HL-60 (cell line): ENCODE measurements at regions not wholly inside any gene's neighbourhood (a gene's known extent, or its start where the extent isn't known, plus 50 kb on each side); places are given as distances from the start of the nearest gene placed in this dataset.

Experiments
- DNase-seq, 2 experiments: peaks; one replicate each; pipeline ENCODE4 v3.0.0-alpha.2; 2010 to 2020; ENCODE audit warnings: low read depth in 1 of 2, low spot score in 1 of 2
- H3K27ac ChIP-seq: fragments of 250-450 bp; sonication (Bioruptor Pico); replicated peaks from 2 replicates; pipeline ENCODE4 v1.5.1; 2020; ENCODE audit warnings: mild to moderate bottlenecking, moderate library complexity
- H3K27me3 ChIP-seq: fragments of 250-450 bp; sonication (Bioruptor Pico); 2 replicates; pipeline ENCODE4 v1.5.1; 2021; ENCODE audit warnings: mild to moderate bottlenecking, moderate library complexity; ENCODE audit not compliant: insufficient read depth, poor library complexity, severe bottlenecking
- H3K4me3 ChIP-seq: replicated peaks from 2 replicates; pipeline ENCODE4 v1.5.1; 2011; ENCODE audit warnings: mild to moderate bottlenecking, control low read depth, low read length; ENCODE audit not compliant: insufficient read depth
- GABPA ChIP-seq: IDR thresholded peaks from 2 replicates; pipeline ENCODE4 v1.6.1; 2012; ENCODE audit warnings: low read depth
- POLR2AphosphoS5 ChIP-seq: IDR thresholded peaks from 2 replicates; pipeline ENCODE4 v1.6.1; 2012; ENCODE audit warnings: low read depth
- SPI1 ChIP-seq: IDR thresholded peaks from 2 replicates; pipeline ENCODE4 v1.6.1; 2012; ENCODE audit warnings: low read depth, mild to moderate bottlenecking, borderline replicate concordance
- TF ChIP-seq, protein P1 (sequence below): IDR thresholded peaks from one replicate; pipeline ENCODE4 v1.5.1; 2011; ENCODE audit warnings: low read length, control low read depth, inconsistent platforms; ENCODE audit not compliant: insufficient read depth
- TF ChIP-seq, protein P2 (sequence below): IDR thresholded peaks from 2 replicates; pipeline ENCODE4 v1.6.1; 2012; ENCODE audit warnings: low read depth; ENCODE audit not compliant: insufficient replicate concordance

DNA sequence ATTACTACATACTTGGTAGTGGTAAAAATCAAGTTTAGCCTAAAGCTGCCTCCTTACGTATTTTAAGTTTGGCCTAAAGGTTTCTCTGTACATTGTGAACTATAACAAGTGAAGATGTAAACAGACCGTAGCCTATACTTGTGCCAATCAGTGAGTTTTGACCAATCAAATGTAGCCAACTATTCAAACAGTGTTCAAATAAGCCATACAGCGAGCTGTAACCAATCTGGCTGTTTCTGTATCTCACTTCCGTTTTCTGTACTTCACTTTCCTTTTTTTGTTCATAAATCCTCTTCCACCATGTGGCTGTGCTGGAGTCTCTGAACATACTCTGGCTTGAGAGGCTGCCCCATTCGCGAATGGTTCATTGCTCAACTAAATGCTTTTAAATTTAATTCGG is 2504.6 kb downstream of the PCDH9 start:
- DNase-seq = no peak
- H3K27ac ChIP-seq = no peak overlapping the region
- H3K27me3 ChIP-seq = no peaks in the 10 kb centered on the region
- TF ChIP-seq, protein P1, sequence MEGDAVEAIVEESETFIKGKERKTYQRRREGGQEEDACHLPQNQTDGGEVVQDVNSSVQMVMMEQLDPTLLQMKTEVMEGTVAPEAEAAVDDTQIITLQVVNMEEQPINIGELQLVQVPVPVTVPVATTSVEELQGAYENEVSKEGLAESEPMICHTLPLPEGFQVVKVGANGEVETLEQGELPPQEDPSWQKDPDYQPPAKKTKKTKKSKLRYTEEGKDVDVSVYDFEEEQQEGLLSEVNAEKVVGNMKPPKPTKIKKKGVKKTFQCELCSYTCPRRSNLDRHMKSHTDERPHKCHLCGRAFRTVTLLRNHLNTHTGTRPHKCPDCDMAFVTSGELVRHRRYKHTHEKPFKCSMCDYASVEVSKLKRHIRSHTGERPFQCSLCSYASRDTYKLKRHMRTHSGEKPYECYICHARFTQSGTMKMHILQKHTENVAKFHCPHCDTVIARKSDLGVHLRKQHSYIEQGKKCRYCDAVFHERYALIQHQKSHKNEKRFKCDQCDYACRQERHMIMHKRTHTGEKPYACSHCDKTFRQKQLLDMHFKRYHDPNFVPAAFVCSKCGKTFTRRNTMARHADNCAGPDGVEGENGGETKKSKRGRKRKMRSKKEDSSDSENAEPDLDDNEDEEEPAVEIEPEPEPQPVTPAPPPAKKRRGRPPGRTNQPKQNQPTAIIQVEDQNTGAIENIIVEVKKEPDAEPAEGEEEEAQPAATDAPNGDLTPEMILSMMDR = no peak
- no peak for TF ChIP-seq GABPA
- TF ChIP-seq, protein P2, sequence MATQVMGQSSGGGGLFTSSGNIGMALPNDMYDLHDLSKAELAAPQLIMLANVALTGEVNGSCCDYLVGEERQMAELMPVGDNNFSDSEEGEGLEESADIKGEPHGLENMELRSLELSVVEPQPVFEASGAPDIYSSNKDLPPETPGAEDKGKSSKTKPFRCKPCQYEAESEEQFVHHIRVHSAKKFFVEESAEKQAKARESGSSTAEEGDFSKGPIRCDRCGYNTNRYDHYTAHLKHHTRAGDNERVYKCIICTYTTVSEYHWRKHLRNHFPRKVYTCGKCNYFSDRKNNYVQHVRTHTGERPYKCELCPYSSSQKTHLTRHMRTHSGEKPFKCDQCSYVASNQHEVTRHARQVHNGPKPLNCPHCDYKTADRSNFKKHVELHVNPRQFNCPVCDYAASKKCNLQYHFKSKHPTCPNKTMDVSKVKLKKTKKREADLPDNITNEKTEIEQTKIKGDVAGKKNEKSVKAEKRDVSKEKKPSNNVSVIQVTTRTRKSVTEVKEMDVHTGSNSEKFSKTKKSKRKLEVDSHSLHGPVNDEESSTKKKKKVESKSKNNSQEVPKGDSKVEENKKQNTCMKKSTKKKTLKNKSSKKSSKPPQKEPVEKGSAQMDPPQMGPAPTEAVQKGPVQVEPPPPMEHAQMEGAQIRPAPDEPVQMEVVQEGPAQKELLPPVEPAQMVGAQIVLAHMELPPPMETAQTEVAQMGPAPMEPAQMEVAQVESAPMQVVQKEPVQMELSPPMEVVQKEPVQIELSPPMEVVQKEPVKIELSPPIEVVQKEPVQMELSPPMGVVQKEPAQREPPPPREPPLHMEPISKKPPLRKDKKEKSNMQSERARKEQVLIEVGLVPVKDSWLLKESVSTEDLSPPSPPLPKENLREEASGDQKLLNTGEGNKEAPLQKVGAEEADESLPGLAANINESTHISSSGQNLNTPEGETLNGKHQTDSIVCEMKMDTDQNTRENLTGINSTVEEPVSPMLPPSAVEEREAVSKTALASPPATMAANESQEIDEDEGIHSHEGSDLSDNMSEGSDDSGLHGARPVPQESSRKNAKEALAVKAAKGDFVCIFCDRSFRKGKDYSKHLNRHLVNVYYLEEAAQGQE = no peak
- peak; percentile 13; the same call in 1 of the 2 replicates for TF ChIP-seq SPI1
- no peak for TF ChIP-seq POLR2AphosphoS5
- no peak overlapping the region for H3K4me3 ChIP-seq

DNA sequence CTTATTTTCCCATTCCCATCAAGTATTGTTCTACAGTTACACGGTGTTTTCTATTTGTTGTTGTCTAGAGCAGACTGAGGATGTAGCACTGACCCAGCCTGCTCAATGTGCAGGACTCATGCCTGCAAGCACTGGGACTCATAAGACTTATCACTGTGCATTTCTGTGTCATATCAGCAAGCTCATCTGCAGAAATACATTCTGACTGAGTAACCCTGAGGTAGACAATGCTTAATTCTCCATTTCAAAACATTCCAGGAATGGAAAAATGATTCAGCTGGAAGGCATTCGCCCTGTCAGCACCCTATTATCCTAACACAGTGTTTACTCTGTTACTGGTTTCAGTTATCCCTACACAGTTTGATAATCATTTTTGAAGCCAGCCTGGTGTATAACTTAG is 2506.4 kb downstream of the PCDH9 start:
- TF ChIP-seq, protein P2 = no peak
- TF ChIP-seq, protein P1 = no peak
- TF ChIP-seq SPI1 = no peak
- TF ChIP-seq POLR2AphosphoS5 = no peak
- no peak for TF ChIP-seq GABPA
- no peak overlapping the region for H3K4me3 ChIP-seq
- no peaks in the 10 kb centered on the region for H3K27me3 ChIP-seq
- no peak for DNase-seq
- H3K27ac ChIP-seq = no peak overlapping the region

DNA sequence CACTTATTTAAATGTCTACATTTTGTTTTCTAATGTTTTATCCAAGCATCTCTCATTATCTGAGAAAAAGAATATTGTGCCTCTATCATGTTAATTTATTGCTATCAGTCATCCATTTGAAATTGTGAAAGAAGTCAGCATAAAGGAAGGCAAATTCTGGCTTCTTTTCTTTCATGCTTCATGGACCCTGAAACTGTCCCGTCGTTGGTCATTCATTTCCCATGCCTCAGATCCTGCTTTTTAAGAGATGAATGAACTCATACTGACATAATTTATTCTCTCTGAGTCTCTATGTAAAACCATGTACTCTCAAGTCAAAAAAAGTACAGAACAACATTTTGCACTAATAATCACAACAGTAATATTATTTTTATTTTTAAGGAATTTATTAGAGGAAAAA is 2512.0 kb downstream of the PCDH9 start:
- TF ChIP-seq, protein P2 = no peak
- TF ChIP-seq POLR2AphosphoS5 (no peak), SPI1 (no peak), GABPA (no peak)
- TF ChIP-seq, protein P1 = no peak
- H3K27ac ChIP-seq = no peak overlapping the region
- H3K27me3 ChIP-seq = no peaks in the 10 kb centered on the region
- no peak for DNase-seq
- no peak overlapping the region for H3K4me3 ChIP-seq
